HepG2 (cell line): ENCODE measurements at regions not wholly inside any gene's neighbourhood (a gene's known extent, or its start where the extent isn't known, plus 50 kb on each side); places are given as distances from the start of the nearest gene placed in this dataset.

ENCODE experiments used
- ATAC-seq: fragments of 200-7000 bp; cut with Tn5 transposase; 3 replicates; pipeline ENCODE4 v1.9.1; 2020; ENCODE audit warnings: mild to moderate bottlenecking, moderate library complexity
- BruUV-seq: library from RNA; stranded (reverse); fragments of 400-500 nt; replicated peaks from 2 replicates; lab custom pipeline; 2021; lab: Mats Ljungman, UMichigan
- CTCF ChIA-PET: fragments of 300-600 bp; formaldehyde crosslinking; extraction: SDS; loops from one replicate; lab custom pipeline; 2021; ENCODE audit warnings: low total read pairs, inconsistent platforms, low intra/inter-chr PET ratio; lab: Yijun Ruan, JAX
- POLR2A ChIA-PET: fragments of 350-600 bp; sonication (Branson Sonifier 250); formaldehyde crosslinking; loops from one replicate; lab custom pipeline; 2020; ENCODE audit warnings: antibody characterized with exemption, inconsistent platforms; lab: Yijun Ruan, JAX
- DNase-seq: peaks from one replicate; pipeline ENCODE4 v3.0.0-alpha.2; 2015; ENCODE audit warnings: low spot score
- FAIRE-seq: peaks from 3 replicates; lab custom pipeline; 2011; peaks lifted over from hg19 to GRCh38; lab: Jason Lieb, UNC
- H2AFZ ChIP-seq: one replicate; pipeline ENCODE4 v1.6.1; 2011; ENCODE audit warnings: low read length, inconsistent platforms
- H3K27ac ChIP-seq: fragments of 300-600 bp; 3 replicates; pipeline ENCODE4 v1.8.0; 2011; ENCODE audit warnings: mixed run types, mild to moderate bottlenecking, mixed read lengths, low read length, inconsistent platforms; ENCODE audit not compliant: insufficient read depth; ENCODE audit errors: extremely low read length
- H3K27me3 ChIP-seq, 2 experiments: fragments of 200-600 bp in 1 of 2; 2 replicates in 1 of 2; 3 replicates in 1 of 2; pipeline versions ENCODE4 v1.6.0 to v1.8.0; 2011; ENCODE audit warnings: low read length in 2 of 2, mild to moderate bottlenecking in 2 of 2, moderate library complexity in 2 of 2, inconsistent platforms in 1 of 2; ENCODE audit not compliant: insufficient read depth in 2 of 2, control insufficient read depth in 1 of 2
- H3K36me3 ChIP-seq, 2 experiments: fragments of 200-600 bp in 1 of 2; replicated peaks in 1 of 2; 2 replicates in 1 of 2; 3 replicates in 1 of 2; pipeline versions ENCODE4 v1.5.1 to v1.8.0; 2011; ENCODE audit warnings: low read length in 2 of 2, inconsistent platforms in 1 of 2; ENCODE audit not compliant: insufficient read depth in 2 of 2, control insufficient read depth in 1 of 2
- H3K4me1 ChIP-seq: 2 replicates; pipeline ENCODE4 v1.5.1; 2012; ENCODE audit warnings: low read length, inconsistent platforms; ENCODE audit not compliant: insufficient read depth
- H3K4me2 ChIP-seq: 2 replicates; pipeline ENCODE4 v1.6.0; 2011; ENCODE audit warnings: low read depth, low read length, inconsistent platforms
- H3K4me3 ChIP-seq, 3 experiments: fragments of 200-600 bp in 1 of 3; sonication (generic), shearing (Covaris generic) in 1 of 3; replicated peaks in 1 of 3; 2 replicates each; pipeline ENCODE4 v1.5.1; 2011 to 2016; ENCODE audit warnings: low read length in 3 of 3, inconsistent platforms in 2 of 3, low read depth in 2 of 3, mild to moderate bottlenecking in 2 of 3, control low read depth in 1 of 3, mixed read lengths in 1 of 3; ENCODE audit not compliant: insufficient read depth in 1 of 3
- H3K79me2 ChIP-seq: one replicate; pipeline ENCODE4 v1.6.1; 2011; ENCODE audit warnings: low read length, inconsistent platforms; ENCODE audit not compliant: insufficient read depth
- H3K9ac ChIP-seq: 2 replicates; pipeline ENCODE4 v1.6.0; 2011; ENCODE audit warnings: mild to moderate bottlenecking, low read depth, low read length, inconsistent platforms; ENCODE audit not compliant: insufficient read depth
- H3K9me3 ChIP-seq: 2 replicates; pipeline ENCODE4 v1.5.1; 2012; ENCODE audit warnings: mild to moderate bottlenecking, low read length
- H4K20me1 ChIP-seq: 2 replicates; pipeline ENCODE4 v1.6.0; 2011; ENCODE audit warnings: inconsistent platforms, mild to moderate bottlenecking, low read length, moderate library complexity; ENCODE audit not compliant: insufficient read depth
- CBFB ChIP-seq: sonication (generic); formaldehyde crosslinking; IDR thresholded peaks from 2 replicates; pipeline ENCODE4 v1.4.0; 2020; ENCODE audit warnings: missing genetic modification reagents
- GLI4 ChIP-seq: sonication (generic); formaldehyde crosslinking; IDR thresholded peaks from 2 replicates; pipeline ENCODE4 v1.5.1; 2020; ENCODE audit warnings: missing genetic modification reagents, mild to moderate bottlenecking, moderate library complexity, borderline replicate concordance
- GZF1 ChIP-seq: sonication (generic); formaldehyde crosslinking; IDR thresholded peaks from 2 replicates; pipeline ENCODE4 v1.5.1; 2020; ENCODE audit warnings: mild to moderate bottlenecking, missing genetic modification reagents
- POLR2AphosphoS2 ChIP-seq: IDR thresholded peaks from 2 replicates; pipeline ENCODE4 v1.6.1; 2011; ENCODE audit warnings: low read depth, low read length, improper control_type of control experiment
- RBFOX2 ChIP-seq: fragments of 200-400 bp; formaldehyde crosslinking; IDR thresholded peaks from 2 replicates; pipeline ENCODE4 v1.6.1; 2017; ENCODE audit warnings: low read depth, mild to moderate bottlenecking, low read length
- SATB2 ChIP-seq: sonication (generic); formaldehyde crosslinking; IDR thresholded peaks from 2 replicates; pipeline ENCODE4 v1.5.0; 2020; ENCODE audit warnings: missing genetic modification reagents
- SIN3A ChIP-seq: IDR thresholded peaks from 2 replicates; pipeline ENCODE4 v1.6.1; 2011; ENCODE audit warnings: low read depth, mild to moderate bottlenecking, control low read depth, low read length, borderline replicate concordance
- TAF15 ChIP-seq: fragments of 200-400 bp; formaldehyde crosslinking; IDR thresholded peaks from one replicate; pipeline ENCODE4 v1.6.1; 2018; ENCODE audit warnings: mild to moderate bottlenecking, low read depth, low read length; ENCODE audit not compliant: poor library complexity, severe bottlenecking
- ZNF432 ChIP-seq: sonication (generic); formaldehyde crosslinking; IDR thresholded peaks from 2 replicates; pipeline ENCODE4 v1.5.0; 2020; ENCODE audit warnings: missing genetic modification reagents, mild to moderate bottlenecking, borderline replicate concordance
- ZNF615 ChIP-seq: sonication (generic); formaldehyde crosslinking; IDR thresholded peaks from 2 replicates; pipeline ENCODE4 v1.5.0; 2020; ENCODE audit warnings: mild to moderate bottlenecking, missing genetic modification reagents, borderline replicate concordance
- WGBS: methylation state at CpG from one replicate; pipeline ENCODE4 v1.1.6; 2017; ENCODE audit warnings: low lambda C conversion rate; 5-methylcytosine and 5-hydroxymethylcytosine counted together
- in situ Hi-C: cut with HindIII; loops from 2 replicates; pipeline ENCODE4 v1.10.0; 2017; ENCODE audit warnings: low pct_unique_long_range_greater_than_20kb; ENCODE audit not compliant: extremely low pct_ligation_motif_present
- intact Hi-C: fragments of 100-400 bp; cut with micrococcal nuclease; formaldehyde crosslinking; loops from one replicate; pipeline ENCODE4 v1.10.0; 2022; ENCODE audit not compliant: unreplicated experiment
- TF ChIP-seq, protein P1 (sequence below): sonication (generic); formaldehyde crosslinking; IDR thresholded peaks from 2 replicates; pipeline ENCODE4 v1.5.0; 2020; ENCODE audit warnings: mild to moderate bottlenecking, low read depth, missing genetic modification reagents, borderline replicate concordance
- TF ChIP-seq, protein P2 (sequence below): sonication (generic); formaldehyde crosslinking; IDR thresholded peaks from 2 replicates; pipeline ENCODE4 v1.8.1; 2023; ENCODE audit warnings: mild to moderate bottlenecking, moderate library complexity, missing genetic modification reagents
- TF ChIP-seq, protein P3 (sequence below): IDR thresholded peaks from 2 replicates; pipeline ENCODE4 v1.6.1; 2018; ENCODE audit warnings: missing genetic modification reagents, mild to moderate bottlenecking, missing compliant biosample characterization
- TF ChIP-seq, protein P4 (sequence below): sonication (generic); formaldehyde crosslinking; IDR thresholded peaks from 2 replicates; pipeline ENCODE4 v1.5.0; 2020; ENCODE audit warnings: missing genetic modification reagents

DNA sequence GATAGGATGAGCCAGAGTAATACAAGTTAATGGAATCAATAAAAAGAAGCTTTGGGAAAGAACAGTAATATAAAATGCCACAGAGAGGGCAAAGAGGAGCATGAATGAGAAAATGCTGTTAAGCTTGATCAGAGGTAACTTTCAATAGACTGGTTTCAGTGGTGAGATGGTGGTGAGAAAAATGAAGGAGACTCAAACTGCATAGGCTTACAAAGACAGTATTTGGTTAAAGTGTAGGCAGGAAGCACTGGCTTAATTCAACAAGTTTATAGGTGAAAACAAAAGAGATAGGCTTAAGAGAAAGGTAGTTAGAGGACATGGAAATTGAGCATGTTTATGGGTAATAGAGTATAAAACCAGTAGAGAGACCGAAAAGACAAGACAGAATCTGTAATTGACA lies 298.6 kb upstream of the ADAMTS5 start:
- CTCF ChIA-PET: no interaction called here
- no peak overlapping the region for H3K9ac ChIP-seq
- intact Hi-C loops: no loop called here
- in situ Hi-C loops: no loop called here
- H3K27ac ChIP-seq: no peak overlapping the region
- no peak overlapping the region for H3K4me2 ChIP-seq
- POLR2A ChIA-PET: no interaction called here
- H2AFZ ChIP-seq: no peak overlapping the region
- no peaks in the 10 kb centered on the region for H4K20me1 ChIP-seq
- 2% methylated on average over 1 of the region's 1 CpG for WGBS
- BruUV-seq: no TSS peak
- FAIRE-seq: no peak
- no peak for DNase-seq
- H3K79me2 ChIP-seq: no peaks in the 10 kb centered on the region
- H3K4me1 ChIP-seq: no peaks in the 10 kb centered on the region
- ATAC-seq: no peak
- TF ChIP-seq RBFOX2 (no peak), TAF15 (no peak), ZNF615 (CRISPR knock-in tag) (no peak), GZF1 (no peak), GLI4 (CRISPR knock-in tag) (no peak), SATB2 (CRISPR knock-in tag) (no peak)
- TF ChIP-seq, protein P1, sequence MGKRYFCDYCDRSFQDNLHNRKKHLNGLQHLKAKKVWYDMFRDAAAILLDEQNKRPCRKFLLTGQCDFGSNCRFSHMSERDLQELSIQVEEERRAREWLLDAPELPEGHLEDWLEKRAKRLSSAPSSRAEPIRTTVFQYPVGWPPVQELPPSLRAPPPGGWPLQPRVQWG (CRISPR knock-in tag): no peak
- TF ChIP-seq, all 625 proteins: peak for 0
- no peaks in the 10 kb centered on the region for H3K36me3 ChIP-seq
- H3K27me3 ChIP-seq: no peaks in the 10 kb centered on the region
- no peak overlapping the region for H3K4me3 ChIP-seq
- H3K9me3 ChIP-seq: peaks cover 88% of the 10 kb centered on the region

DNA sequence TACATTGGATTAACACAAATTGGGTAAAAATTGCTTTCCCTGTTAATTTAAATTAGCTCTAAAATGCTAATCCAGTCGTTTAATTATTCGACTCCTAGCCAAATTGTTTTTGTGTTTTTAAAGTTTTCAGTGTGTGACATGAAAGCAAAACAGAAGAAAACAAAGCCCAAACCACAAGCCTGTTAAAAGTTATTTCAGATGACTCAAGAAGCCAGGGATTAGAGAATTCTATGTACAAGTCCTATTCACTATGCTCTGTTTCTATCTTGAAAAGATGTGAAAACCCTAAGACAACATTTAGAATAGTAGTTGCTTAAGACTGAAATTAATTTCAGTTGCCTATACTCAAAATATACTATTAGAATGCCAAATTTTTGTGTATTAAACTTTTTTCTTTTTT lies 294.8 kb upstream of the ADAMTS5 start:
- Histone ChIP-seq H3K4me1 (no peaks in the 10 kb centered on the region), H3K79me2 (no peaks in the 10 kb centered on the region), H3K4me3 (no peak overlapping the region), H3K36me3 (no peaks in the 10 kb centered on the region), H3K9me3 (peaks cover 90% of the 10 kb centered on the region), H3K4me2 (no peak overlapping the region), H3K27me3 (no peaks in the 10 kb centered on the region), H4K20me1 (no peaks in the 10 kb centered on the region), H3K9ac (no peak overlapping the region), H2AFZ (no peak overlapping the region), H3K27ac (no peak overlapping the region)
- no peak for DNase-seq
- no TSS peak for BruUV-seq
- TF ChIP-seq, protein P2, sequence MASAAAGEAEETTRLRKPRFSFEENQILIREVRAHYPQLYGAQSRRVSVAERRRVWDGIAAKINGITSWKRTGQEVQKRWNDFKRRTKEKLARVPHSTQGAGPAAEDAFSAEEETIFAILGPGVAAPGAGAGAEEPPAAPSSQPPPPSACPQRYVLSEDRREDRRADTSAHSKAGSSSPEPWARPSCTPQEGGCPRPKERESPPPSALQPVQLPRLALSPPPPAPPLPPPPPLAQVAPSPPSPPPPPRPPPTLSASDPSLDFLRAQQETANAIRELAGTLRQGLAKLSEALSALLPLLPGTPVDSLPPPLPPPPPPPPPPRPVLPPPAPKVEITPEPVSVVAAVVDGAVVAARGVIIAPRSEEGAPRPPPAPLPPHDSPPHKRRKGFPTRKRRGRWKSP (CRISPR knock-in tag): no peak
- TF ChIP-seq SIN3A (no peak), POLR2AphosphoS2 (no peak), CBFB (no peak), ZNF432 (no peak)
- TF ChIP-seq, protein P3, sequence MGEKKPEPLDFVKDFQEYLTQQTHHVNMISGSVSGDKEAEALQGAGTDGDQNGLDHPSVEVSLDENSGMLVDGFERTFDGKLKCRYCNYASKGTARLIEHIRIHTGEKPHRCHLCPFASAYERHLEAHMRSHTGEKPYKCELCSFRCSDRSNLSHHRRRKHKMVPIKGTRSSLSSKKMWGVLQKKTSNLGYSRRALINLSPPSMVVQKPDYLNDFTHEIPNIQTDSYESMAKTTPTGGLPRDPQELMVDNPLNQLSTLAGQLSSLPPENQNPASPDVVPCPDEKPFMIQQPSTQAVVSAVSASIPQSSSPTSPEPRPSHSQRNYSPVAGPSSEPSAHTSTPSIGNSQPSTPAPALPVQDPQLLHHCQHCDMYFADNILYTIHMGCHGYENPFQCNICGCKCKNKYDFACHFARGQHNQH (CRISPR knock-in tag): no peak
- TF ChIP-seq, protein P4, sequence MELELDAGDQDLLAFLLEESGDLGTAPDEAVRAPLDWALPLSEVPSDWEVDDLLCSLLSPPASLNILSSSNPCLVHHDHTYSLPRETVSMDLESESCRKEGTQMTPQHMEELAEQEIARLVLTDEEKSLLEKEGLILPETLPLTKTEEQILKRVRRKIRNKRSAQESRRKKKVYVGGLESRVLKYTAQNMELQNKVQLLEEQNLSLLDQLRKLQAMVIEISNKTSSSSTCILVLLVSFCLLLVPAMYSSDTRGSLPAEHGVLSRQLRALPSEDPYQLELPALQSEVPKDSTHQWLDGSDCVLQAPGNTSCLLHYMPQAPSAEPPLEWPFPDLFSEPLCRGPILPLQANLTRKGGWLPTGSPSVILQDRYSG (CRISPR knock-in tag): no peak
- intact Hi-C loops: no loop called here
- ChIA-PET CTCF (no interaction called here), POLR2A (no interaction called here)
- in situ Hi-C loops: no loop called here
- no peak for ATAC-seq
- no peak for FAIRE-seq
- 1% methylated on average over 2 of the region's 2 CpGs for WGBS
